H1 (cell line): ENCODE measurements at regions not wholly inside any gene's neighbourhood (a gene's known extent, or its start where the extent isn't known, plus 50 kb on each side); places are given as distances from the start of the nearest gene placed in this dataset.

Source experiments
- ATF2 ChIP-seq: IDR thresholded peaks from 2 replicates; pipeline ENCODE4 v1.6.1; 2012; ENCODE audit warnings: low read length, inconsistent platforms
- MAFK ChIP-seq: IDR thresholded peaks from 2 replicates; pipeline ENCODE4 v1.6.1; 2012; ENCODE audit warnings: low read depth, mild to moderate bottlenecking, improper control_type of control experiment, low read length
- RFX5 ChIP-seq: IDR thresholded peaks from 2 replicates; pipeline ENCODE4 v1.6.1; 2011; ENCODE audit warnings: low read depth, low read length, improper control_type of control experiment, borderline replicate concordance
- SIRT6 ChIP-seq: IDR thresholded peaks from one replicate; pipeline ENCODE4 v1.7.1; 2012; ENCODE audit warnings: low read length, inconsistent platforms
- TF ChIP-seq, protein P1 (sequence below): fragments of 300-600 bp; sonication (generic); IDR thresholded peaks from 2 replicates; pipeline ENCODE4 v1.7.1; 2012; ENCODE audit warnings: low read length, moderate library complexity, mild to moderate bottlenecking, inconsistent platforms; ENCODE audit not compliant: insufficient replicate concordance
- TF ChIP-seq, protein P2 (sequence below): IDR thresholded peaks from 2 replicates; pipeline ENCODE4 v1.6.1; 2012; ENCODE audit warnings: inconsistent platforms

- TF ChIP-seq, protein P1, sequence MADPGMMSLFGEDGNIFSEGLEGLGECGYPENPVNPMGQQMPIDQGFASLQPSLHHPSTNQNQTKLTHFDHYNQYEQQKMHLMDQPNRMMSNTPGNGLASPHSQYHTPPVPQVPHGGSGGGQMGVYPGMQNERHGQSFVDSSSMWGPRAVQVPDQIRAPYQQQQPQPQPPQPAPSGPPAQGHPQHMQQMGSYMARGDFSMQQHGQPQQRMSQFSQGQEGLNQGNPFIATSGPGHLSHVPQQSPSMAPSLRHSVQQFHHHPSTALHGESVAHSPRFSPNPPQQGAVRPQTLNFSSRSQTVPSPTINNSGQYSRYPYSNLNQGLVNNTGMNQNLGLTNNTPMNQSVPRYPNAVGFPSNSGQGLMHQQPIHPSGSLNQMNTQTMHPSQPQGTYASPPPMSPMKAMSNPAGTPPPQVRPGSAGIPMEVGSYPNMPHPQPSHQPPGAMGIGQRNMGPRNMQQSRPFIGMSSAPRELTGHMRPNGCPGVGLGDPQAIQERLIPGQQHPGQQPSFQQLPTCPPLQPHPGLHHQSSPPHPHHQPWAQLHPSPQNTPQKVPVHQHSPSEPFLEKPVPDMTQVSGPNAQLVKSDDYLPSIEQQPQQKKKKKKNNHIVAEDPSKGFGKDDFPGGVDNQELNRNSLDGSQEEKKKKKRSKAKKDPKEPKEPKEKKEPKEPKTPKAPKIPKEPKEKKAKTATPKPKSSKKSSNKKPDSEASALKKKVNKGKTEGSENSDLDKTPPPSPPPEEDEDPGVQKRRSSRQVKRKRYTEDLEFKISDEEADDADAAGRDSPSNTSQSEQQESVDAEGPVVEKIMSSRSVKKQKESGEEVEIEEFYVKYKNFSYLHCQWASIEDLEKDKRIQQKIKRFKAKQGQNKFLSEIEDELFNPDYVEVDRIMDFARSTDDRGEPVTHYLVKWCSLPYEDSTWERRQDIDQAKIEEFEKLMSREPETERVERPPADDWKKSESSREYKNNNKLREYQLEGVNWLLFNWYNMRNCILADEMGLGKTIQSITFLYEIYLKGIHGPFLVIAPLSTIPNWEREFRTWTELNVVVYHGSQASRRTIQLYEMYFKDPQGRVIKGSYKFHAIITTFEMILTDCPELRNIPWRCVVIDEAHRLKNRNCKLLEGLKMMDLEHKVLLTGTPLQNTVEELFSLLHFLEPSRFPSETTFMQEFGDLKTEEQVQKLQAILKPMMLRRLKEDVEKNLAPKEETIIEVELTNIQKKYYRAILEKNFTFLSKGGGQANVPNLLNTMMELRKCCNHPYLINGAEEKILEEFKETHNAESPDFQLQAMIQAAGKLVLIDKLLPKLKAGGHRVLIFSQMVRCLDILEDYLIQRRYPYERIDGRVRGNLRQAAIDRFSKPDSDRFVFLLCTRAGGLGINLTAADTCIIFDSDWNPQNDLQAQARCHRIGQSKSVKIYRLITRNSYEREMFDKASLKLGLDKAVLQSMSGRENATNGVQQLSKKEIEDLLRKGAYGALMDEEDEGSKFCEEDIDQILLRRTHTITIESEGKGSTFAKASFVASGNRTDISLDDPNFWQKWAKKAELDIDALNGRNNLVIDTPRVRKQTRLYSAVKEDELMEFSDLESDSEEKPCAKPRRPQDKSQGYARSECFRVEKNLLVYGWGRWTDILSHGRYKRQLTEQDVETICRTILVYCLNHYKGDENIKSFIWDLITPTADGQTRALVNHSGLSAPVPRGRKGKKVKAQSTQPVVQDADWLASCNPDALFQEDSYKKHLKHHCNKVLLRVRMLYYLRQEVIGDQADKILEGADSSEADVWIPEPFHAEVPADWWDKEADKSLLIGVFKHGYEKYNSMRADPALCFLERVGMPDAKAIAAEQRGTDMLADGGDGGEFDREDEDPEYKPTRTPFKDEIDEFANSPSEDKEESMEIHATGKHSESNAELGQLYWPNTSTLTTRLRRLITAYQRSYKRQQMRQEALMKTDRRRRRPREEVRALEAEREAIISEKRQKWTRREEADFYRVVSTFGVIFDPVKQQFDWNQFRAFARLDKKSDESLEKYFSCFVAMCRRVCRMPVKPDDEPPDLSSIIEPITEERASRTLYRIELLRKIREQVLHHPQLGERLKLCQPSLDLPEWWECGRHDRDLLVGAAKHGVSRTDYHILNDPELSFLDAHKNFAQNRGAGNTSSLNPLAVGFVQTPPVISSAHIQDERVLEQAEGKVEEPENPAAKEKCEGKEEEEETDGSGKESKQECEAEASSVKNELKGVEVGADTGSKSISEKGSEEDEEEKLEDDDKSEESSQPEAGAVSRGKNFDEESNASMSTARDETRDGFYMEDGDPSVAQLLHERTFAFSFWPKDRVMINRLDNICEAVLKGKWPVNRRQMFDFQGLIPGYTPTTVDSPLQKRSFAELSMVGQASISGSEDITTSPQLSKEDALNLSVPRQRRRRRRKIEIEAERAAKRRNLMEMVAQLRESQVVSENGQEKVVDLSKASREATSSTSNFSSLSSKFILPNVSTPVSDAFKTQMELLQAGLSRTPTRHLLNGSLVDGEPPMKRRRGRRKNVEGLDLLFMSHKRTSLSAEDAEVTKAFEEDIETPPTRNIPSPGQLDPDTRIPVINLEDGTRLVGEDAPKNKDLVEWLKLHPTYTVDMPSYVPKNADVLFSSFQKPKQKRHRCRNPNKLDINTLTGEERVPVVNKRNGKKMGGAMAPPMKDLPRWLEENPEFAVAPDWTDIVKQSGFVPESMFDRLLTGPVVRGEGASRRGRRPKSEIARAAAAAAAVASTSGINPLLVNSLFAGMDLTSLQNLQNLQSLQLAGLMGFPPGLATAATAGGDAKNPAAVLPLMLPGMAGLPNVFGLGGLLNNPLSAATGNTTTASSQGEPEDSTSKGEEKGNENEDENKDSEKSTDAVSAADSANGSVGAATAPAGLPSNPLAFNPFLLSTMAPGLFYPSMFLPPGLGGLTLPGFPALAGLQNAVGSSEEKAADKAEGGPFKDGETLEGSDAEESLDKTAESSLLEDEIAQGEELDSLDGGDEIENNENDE: no peak
- TF ChIP-seq ATF2 (no peak), RFX5 (no peak), MAFK (no peak), SIRT6 (no peak)
- TF ChIP-seq, protein P2, sequence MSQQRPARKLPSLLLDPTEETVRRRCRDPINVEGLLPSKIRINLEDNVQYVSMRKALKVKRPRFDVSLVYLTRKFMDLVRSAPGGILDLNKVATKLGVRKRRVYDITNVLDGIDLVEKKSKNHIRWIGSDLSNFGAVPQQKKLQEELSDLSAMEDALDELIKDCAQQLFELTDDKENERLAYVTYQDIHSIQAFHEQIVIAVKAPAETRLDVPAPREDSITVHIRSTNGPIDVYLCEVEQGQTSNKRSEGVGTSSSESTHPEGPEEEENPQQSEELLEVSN: no peak
Observed at GRCh38 chr12:88313554-88313953, 171.4 kb downstream of the TMTC3 start (continued).
